ENCODE measurements at regions not wholly inside any gene's neighbourhood (a gene's known extent, or its start where the extent isn't known, plus 50 kb on each side); places are given as distances from the start of the nearest gene placed in this dataset.

DNA sequence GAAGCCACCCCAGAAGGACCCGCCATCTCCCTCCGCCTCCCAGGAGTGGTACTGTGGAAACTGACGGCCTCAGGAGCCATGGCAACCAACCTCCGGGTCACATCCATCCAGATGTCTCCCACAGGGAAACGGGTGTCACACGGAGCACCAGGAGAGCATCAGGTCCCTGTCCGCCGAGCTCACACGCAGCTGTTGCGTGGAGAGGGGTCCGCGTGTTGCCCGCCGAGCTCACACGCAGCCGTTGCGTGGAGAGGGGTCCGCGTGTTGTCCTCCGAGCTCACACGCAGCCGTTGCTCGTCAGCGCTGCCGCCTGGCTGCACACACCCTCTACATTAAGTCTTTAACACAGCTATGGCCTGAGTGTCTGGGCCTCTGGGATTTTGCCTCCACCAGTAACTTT lies 311.1 kb upstream of the SHH start:
- Histone ChIP-seq H3K27ac (no peak overlapping the region), H3K4me3 (no peak overlapping the region)

DNA sequence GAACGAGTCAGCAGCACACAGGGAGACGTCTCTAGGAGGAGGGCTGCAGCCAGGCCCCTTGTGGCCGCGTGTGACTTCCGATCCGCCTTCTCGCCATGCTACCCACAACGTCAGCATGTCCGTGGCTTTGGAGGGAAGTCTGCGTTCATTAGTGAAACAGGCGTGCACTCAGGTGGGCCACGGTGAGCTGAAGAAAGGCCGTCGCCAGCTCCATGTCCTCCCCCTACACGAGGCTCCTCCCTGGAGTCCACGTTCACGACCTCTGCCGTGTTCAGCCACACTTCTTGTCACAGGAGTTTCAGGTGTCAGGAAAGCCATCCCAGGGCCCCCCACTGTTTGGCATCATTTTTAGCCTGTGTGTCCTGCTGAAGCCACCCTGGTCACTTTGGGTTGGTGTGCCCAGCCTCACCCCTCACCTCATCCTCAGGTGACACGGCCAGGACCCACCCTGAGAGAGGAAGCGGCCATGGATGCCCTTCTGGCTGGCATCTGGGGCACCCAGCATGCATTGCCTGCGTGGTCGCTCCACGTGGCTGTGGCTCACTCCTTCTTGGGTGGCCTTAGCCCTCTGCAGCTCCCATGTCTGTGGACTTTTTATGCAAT lies 310.6 kb upstream of the SHH start:
- Histone ChIP-seq H3K27ac (no peak overlapping the region), H3K4me3 (no peak overlapping the region)

DNA sequence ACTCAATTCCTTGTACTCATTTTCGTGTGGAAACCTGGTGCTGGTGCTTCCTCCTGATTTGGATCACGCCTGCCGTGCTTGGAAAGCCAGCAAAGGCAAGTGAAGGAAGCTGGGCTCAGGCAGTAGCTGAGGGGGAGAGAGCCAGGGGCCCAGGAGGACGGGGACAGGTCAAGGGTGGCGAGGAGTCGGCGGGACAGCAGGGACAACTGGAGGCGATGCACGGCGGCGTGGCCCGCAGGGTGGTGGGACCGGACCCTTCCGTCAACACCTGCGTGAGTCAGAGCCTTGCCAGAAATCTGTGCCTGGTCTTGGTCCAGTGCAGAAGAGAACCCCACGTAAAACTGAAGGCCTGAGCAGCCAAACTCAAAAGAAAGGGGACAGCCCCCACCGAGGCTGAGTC lies 309.7 kb upstream of the SHH start:
- H3K27ac ChIP-seq = no peak overlapping the region
- H3K4me3 ChIP-seq = no peak overlapping the region

DNA sequence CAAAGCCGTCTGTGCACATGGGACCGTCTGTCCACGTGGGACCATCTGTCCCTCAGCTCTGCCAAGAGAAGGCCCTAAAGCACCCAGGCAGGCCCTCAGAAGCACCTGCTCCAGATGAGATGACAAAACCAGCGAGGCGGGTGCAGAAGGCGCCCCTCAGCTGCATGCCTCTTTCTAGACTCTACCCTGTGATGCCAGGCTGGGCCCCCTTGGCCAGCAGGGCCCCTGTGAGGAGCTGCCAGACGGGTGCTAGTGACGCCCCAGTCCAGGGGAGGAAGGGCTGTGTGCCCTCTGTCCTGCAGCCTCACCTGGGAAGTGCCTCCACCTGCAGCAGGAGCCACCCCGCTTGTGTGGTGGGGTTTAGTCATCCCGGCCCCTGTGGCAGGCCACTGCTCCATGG lies 309.2 kb upstream of the SHH start:
- no peak overlapping the region for H3K27ac ChIP-seq
- H3K4me3 ChIP-seq = no peak overlapping the region

DNA sequence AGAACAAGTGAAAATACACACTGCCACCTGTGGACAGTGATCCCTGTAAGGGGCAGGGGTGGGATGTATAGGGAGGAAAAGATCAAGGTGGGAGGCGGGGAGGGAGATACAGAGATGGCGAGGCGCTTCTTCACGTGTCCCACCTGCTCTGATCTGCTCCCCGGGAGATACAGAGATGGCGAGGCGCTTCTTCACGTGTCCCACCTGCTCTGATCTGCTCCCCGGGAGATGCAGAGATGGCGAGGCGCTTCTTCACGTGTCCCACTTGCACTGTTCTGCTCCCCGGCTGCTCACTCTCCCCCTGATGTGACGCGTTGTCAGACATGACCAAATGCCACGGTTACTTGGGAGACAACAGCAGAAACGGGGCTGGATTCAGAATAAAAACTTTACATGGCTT lies 308.3 kb upstream of the SHH start:
- Histone ChIP-seq H3K4me3 (no peak overlapping the region), H3K27ac (no peak overlapping the region)

DNA sequence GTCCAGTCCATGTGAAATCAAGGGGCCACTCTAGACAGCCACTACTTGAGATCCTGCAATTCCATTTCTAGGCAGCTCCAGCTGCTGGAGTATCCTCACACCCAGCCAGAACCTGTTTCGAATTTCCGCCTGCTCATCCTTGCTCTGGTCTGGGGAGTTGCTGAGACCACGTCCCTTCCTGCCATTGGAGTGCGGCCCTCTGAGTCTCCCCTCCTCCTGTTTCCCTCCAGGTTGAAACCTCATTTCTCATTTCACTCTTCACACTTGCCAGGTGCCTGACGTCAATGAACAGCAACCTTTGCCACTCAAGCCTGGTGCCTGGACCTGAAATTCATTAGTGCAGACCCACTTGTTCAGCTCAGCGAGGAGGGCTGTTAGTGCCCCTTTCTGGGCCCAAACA lies 307.5 kb upstream of the SHH start:
- Histone ChIP-seq H3K27ac (no peak overlapping the region), H3K4me3 (no peak overlapping the region)

DNA sequence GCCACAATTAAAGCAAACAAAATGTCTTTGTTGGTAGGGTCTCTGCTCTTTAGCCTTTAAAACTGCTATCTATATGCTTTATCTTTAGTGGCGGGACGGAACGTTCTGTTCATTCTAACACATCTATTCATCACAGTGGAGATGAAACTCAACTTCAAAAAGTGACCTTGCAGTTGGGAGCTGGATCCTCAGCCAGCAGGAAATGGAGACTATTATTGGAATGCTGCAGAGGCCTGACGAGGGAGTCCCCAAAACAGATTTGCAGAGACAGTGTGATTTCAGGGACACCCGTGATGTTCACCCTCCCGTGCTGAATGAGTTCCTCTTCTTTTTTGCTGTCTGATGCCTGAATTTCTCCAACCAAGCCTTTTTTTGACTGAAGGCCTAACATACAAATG lies 306.0 kb upstream of the SHH start:
- Histone ChIP-seq H3K4me3 (no peak overlapping the region), H3K27ac (no peak overlapping the region)

DNA sequence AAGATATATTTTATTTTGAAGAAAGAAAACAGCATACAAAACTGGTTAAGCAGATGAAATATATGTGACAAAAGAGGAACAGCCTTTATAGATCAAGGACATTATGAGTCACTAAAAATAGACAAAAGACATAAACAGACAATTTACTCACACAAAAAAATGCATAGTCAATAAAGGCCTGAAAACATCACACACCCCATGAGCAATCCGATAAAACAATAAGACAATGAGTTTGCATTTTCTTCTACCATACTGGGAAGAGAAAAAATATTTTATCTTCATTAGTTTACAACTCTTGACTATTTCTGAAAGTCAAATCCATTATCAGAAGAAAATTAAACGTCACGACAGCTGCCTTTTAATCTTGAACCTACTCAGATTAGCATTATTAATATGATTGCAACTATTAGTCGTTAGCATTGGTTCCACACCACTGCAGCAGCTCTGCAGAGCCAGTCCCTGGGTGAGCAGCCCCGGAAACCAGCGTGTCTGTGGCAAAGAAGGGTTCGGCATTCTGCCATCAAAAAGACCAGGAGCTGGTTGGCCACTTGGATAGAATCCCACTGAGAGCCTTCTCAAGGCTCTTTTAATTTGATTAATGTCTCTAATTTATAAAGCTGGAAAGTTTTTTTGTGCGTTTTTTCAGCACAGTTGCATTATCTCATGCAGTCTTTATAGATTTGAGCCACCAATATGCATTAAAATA lies 305.4 kb upstream of the SHH start:
- no peak overlapping the region for H3K27ac ChIP-seq
- no peak overlapping the region for H3K4me3 ChIP-seq

DNA sequence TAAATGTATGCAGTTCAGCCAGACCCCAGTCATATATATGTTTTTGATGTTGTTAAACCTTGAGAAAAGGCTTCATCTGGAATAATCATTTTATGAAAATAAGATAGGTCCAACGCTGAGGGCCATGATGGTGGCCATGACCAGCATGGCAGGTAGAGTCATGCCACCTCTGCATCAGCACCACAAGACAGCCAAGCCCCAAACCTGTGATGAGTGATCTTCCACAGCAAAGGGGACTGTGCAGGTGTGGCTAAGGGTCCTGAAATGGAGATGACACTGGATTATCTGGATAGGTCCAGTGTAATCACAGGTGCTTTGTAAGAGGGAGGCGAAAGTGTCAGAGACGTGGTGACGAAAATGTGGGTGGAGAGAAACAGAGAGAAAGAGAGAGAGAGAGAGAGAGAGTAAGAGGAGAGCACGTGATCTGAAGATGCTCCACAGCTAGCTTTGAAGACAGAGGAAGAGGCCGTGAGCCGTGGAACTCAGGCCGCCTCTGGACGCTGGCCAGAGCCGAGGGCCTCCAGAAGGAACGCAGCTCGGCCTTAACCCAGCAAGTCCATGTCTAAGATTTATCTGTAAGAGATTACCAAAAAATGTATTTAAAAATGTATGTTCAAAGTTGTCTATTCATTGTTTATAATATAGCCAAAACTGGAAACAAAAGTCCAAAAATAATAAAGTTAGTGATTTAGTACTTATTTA lies 304.4 kb upstream of the SHH start:
- H3K4me3 ChIP-seq = no peak overlapping the region
- H3K27ac ChIP-seq = no peak overlapping the region

DNA sequence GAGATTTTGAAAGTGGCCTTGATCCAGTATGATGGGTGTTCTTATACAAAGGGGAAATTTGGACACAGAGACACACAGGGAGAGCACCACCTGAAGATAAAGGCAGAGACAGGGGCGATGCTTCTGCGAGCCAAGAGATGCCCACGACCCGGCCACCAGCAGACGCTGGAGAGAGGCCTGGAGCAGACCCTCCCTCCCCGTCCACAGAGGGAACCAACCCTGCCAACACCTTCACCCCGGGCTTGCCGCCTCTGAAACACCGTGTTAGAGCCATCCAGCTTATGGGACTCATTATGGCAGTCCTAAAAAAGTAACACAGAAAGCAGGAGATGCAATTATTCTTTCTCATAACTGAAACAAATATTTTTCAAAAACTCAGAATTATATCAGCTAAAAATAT lies 303.3 kb upstream of the SHH start:
- no peak overlapping the region for H3K27ac ChIP-seq
- H3K4me3 ChIP-seq = no peak overlapping the region

DNA sequence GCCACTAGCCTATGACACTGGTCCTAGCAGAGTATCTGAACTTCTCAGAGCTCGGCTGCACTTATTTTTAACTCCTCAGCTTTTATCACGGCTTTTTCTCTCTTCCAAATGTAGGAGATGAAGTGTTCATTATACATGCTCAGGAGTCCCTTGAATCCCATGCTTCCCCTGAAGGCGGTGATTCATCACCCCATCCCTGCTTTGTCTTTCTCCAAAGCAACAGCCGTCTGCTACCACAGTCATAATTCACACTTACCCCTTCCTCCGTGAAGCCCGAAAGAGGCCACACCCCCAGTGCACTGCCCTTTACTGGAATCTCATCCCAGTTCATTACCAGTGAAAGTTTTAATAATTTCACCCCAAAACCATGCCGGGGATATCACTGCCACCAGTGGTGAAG lies 301.5 kb upstream of the SHH start:
- no peak overlapping the region for H3K4me3 ChIP-seq
- H3K27ac ChIP-seq = no peak overlapping the region

DNA sequence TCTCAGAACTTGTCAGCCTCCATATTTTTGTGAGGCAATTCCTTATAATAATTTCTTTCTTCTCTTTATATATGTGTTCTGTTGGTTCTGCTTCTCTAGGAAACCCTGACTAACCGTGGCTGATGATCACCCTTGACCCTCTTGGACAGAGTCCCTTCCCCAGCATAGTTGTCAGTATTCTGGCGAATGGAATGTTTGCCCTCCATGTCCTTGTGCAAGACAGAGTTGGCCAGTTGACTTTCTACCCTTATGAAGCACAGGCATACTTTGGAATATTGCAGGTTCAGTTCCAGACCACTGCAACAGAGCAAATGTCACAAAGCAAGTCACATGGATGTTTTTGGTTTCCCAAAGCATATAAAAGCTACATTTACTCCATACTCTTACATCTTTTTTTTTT lies 297.7 kb upstream of the SHH start:
- Histone ChIP-seq H3K27ac (no peak overlapping the region), H3K4me3 (no peak overlapping the region)

DNA sequence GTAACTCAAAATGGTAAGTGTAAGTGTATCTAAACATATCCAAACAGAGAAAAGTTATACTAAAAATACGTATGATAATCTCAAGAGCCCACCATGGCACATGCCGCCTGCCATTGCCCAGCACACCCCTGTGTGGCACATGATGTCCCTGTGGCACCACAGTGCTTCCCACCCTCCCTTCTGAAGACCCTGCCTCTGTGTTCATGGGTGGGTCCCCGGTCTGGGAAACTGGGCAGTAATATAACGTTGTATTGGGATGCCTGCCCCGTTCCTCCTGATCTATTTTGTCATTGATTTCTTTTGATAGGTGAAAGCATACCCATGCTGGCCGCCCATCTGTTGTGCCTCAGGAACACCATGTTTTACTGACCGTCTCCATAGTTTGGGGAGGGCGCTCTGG lies 296.8 kb upstream of the SHH start:
- no peak overlapping the region for H3K27ac ChIP-seq
- no peak overlapping the region for H3K4me3 ChIP-seq

DNA sequence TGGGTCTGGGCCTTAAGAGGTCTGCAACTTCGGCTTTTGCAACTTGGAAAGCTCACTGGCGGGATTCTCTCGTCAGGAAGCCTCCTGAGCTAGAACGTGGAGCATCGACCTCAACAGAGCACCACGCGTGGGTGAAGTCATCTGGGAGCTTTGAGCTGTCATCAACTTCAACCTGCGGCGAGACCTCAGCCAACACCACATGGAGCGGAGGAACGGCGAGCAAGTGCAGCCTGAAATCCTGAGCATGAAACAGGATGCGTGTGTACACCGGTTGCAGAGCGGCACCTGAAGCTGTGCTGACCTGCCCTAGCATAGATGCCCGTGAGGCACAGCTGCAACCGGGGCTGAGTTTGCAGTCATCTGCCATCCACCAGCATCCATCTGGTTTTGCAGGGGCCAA lies 295.7 kb upstream of the SHH start:
- no peak overlapping the region for H3K4me3 ChIP-seq
- no peak overlapping the region for H3K27ac ChIP-seq

DNA sequence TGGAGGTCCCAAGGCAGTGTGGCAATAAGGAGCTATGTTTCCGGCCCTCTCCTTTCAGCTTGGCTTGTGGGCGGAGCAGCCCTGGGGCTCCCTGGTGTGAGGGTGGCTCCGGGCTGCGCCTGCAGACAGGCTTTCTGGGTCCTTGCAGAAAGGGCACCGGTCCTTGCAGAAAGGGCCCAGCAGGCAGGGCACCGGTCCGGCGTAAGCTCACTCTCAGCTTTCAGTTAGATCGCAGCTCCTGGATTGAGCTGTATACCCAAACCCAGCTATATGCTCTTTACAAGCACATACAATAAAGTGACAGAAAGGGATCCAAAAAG lies 293.8 kb upstream of the SHH start:
- Histone ChIP-seq H3K27ac (no peak overlapping the region), H3K4me3 (no peak overlapping the region)

DNA sequence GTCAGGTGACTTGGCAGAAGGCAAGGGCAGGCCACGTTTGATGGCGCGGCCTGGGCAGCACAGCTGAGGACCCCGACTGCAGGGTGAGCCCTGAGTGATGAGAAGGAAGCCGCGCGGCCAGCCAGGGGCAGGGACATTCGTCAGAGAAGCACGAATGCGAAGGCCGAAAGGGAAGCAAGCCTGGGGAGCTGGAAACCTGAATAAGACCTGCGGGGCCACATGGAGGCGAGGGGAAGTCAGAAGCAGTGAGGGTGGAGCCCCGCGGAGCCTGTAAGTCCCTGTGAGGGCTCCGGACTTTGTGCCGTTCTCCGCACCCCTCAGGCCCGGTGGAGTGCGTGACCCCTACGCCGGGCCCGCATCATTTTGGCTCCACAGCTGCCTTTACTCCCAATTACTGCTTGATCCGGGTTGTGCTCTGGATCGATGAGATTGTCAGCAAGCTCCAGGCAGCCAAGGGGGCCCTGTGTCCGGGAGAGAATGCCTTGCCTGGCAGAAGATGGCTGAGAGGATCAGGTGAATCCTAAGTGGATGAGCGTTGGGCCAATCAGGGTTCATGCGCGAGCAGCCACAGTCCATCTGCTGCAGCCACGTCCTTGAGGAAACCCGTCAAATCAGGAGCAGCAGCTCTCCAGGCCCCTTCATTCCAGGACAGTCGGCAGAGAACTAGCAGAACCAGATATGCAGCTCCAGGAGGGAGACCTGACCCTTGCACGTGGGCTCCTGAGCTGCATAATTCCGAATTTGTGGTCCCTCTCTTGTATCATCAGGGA lies 293.3 kb upstream of the SHH start:
- Histone ChIP-seq H3K27ac (no peak overlapping the region), H3K4me3 (no peak overlapping the region)

DNA sequence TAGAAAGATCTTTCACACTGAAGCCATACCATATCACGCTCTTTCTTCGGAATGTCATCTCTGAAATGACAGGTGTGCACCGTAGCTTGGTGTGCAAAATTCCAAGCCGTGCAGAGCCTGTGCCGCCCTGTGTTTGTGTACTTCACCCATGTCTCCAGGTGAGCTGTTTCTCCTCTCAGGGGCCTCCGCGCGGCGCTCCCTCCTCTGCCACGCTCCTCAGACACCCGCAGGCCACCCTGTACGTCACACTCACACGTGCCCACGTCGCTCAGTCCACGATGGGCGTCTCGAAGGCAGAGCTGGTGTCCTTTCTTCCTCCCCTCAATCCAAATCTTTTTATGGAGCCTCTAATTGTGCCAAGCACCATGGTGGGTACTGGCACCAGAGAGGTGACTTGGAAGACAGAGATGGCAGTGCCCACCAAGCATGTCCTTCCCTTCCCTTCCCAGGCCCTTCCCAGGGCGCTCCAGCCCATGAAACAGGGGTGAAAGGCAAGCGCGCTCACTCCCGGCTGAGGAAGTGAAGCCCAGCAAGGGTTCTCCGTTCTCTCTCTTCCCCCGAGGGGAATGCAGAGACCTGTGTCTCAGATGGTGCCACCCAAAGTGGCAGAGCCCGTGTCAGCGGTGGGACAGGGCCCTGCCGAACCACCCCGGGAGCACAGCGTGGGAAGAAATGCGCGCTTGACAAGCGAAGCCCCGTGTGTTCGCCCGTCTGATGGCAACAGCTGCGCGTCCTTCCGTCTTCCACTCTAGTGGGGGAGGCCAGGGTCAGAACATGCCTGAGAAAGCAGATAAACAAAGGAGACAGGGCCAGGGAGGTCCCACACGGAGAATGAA lies 292.5 kb upstream of the SHH start:
- Histone ChIP-seq H3K27ac (no peak overlapping the region), H3K4me3 (no peak overlapping the region)

DNA sequence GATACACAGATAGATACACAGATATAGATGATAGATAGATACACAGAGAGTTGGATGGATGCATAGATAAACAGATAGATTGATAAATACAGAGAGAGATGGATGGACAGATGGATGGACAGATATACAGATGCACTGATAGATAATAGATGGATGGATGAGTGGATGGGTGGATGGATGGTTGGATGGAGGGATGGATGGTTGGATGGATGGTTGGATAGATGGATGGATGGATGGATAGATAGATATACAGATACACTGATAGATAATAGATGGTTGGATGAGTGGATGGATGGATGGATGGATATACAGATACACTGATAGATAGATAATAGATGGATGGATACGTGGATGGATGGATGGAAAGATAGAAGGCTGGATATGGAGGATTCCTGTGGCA lies 290.0 kb upstream of the SHH start:
- no peak overlapping the region for H3K4me3 ChIP-seq
- no peak overlapping the region for H3K27ac ChIP-seq

DNA sequence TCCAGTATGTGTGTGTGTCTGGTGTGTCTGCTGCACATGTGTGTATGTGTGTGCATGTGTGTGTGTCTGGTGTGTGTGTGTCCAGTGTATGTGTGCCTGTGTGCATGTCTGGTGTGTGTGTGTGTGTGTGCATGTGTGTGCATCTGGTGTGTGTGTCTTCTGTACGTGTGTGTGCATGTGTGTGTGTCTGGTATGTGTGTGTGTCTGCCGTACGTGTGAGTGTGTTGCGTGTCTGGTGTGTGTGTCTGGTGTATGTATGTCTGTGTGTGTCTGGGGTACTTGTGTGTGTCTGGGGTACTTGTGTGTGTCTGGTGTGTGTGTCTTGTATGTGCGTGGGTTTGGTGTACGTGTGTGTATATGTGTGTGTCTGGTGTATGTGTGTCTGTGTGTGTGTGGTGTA lies 289.1 kb upstream of the SHH start:
- Histone ChIP-seq H3K4me3 (no peak overlapping the region), H3K27ac (no peak overlapping the region)

DNA sequence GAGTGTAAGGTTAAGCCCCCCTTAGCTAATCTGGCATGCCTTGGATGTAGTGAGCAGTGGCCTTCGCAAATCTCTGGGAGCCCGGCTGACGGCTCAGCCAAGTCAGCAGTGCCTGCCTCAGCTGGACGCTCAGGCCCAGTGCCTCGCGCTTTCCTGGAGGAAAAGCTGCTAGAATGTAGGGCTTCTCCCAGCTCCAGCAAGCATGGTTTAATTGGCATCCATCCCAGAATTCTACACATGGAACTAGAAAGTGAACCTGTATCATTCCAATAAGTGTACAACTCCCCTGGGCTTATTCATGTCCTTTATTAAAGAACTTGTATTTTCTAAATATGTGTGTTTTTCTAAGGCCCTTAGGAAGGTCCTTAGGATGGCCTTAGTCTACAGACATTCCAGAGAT lies 287.8 kb upstream of the SHH start:
- Histone ChIP-seq H3K27ac (no peak overlapping the region), H3K4me3 (no peak overlapping the region)
